GM12872 (cell line): ENCODE measurements at regions not wholly inside any gene's neighbourhood (a gene's known extent, or its start where the extent isn't known, plus 50 kb on each side); places are given as distances from the start of the nearest gene placed in this dataset.

ENCODE experiments used
- CTCF ChIP-seq: IDR thresholded peaks from 3 replicates; pipeline ENCODE4 v1.5.1; 2011; ENCODE audit warnings: low read depth, mild to moderate bottlenecking, low read length, moderate library complexity; ENCODE audit not compliant: insufficient read depth

- no peak for TF ChIP-seq CTCF
These were observed 139.7 kb downstream of the EMP1 start for GRCh38 chr12:13336216-13336615.

- TF ChIP-seq CTCF, result no peak
These were observed 132.0 kb downstream of the EMP1 start for GRCh38 chr12:13328535-13328934.

GRCh38 chr12:13326076-13326475, 129.6 kb downstream of the EMP1 start:
- TF ChIP-seq CTCF, result no peak

GRCh38 chr12:13318231-13319015, 121.9 kb downstream of the EMP1 start:
- TF ChIP-seq CTCF, result no peak

GRCh38 chr12:13316587-13317246, 120.2 kb downstream of the EMP1 start:
- no peak for TF ChIP-seq CTCF

- TF ChIP-seq CTCF, result no peak
These were observed 117.4 kb downstream of the EMP1 start for GRCh38 chr12:13313886-13314285.

- no peak for TF ChIP-seq CTCF
These were observed 115.0 kb downstream of the EMP1 start for GRCh38 chr12:13311551-13311950.
